Stimulated activated memory B cell treated with anti-CD40 and anti-IgM and Interleukin-4, amounts not matched to agents 10 μg/mL and 1 μg/mL and 100 μg/mL, for 72 hours (primary cell): ENCODE measurements at regions not wholly inside any gene's neighbourhood (a gene's known extent, or its start where the extent isn't known, plus 50 kb on each side); places are given as distances from the start of the nearest gene placed in this dataset.

Experiments
- ATAC-seq: fragments of 150-1000 bp; cut with Tn5 transposase; 2 replicates; pipeline ENCODE4 v1.10.0; 2021
- H3K27ac Mint-ChIP-seq: one replicate; pipeline ENCODE4 v1.8.0; 2022; ENCODE audit warnings: mild to moderate bottlenecking, mixed read lengths
- H3K27me3 Mint-ChIP-seq: one replicate; pipeline ENCODE4 v1.8.0; 2022; ENCODE audit warnings: mixed read lengths
- H3K36me3 Mint-ChIP-seq: one replicate; pipeline ENCODE4 v1.8.0; 2022; ENCODE audit warnings: mixed read lengths
- H3K4me1 Mint-ChIP-seq: one replicate; pipeline ENCODE4 v1.8.0; 2022; ENCODE audit warnings: mixed read lengths
- H3K4me3 Mint-ChIP-seq: one replicate; pipeline ENCODE4 v1.8.0; 2022; ENCODE audit warnings: mild to moderate bottlenecking, moderate library complexity, mixed read lengths
- H3K9me3 Mint-ChIP-seq: one replicate; pipeline ENCODE4 v1.8.0; 2022; ENCODE audit warnings: mixed read lengths

DNA sequence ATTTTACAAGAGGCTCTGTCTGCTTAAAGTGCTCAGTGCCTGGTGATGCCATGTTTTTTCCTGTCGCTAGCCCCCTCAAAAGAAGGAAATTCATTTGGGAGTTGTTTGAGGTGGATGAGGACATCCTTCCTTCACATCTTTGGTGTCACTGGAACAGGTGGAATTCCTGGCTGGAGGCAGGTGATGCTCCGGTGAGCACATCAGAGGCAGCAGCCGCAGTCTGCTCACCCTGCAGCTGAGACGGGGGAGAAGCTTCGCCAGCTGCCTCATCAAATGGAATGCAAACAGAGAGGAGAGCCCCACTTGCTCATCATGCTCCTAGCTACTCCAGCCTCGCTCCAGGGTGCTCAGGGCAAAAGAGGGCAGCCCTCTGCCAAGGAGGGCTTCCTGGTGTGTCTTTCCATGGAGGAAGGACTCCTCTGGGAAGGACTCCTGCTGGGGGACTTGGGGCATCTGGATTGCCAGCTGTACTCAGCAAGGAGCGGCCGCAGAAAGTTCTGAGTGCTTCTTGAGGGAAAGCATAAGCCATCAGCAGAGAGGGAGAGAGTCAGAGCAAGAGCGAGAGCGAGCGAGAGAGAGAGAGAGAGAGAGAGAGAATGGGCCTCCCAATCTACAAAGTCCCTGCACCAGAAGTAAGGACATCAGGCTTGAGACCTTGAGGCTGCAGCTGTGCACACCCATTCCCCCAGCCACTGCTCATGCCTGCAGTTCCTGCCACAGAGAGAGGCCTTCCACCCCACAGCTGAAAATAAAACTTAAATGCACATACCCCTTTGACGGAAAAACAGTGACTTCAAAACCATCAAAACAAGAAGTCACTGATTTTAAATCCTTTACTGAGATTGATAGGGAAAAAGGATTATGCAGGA is 74.3 kb upstream of the UBL3 start:
- no peak overlapping the region for H3K27ac Mint-ChIP-seq
- H3K36me3 Mint-ChIP-seq, result no peaks in the 10 kb centered on the region
- peaks cover 23% of the 10 kb centered on the region for H3K27me3 Mint-ChIP-seq
- no peak for ATAC-seq
- H3K9me3 Mint-ChIP-seq, result no peaks in the 10 kb centered on the region
- H3K4me1 Mint-ChIP-seq, result peaks cover 6% of the 10 kb centered on the region
- H3K4me3 Mint-ChIP-seq, result no peak overlapping the region

DNA sequence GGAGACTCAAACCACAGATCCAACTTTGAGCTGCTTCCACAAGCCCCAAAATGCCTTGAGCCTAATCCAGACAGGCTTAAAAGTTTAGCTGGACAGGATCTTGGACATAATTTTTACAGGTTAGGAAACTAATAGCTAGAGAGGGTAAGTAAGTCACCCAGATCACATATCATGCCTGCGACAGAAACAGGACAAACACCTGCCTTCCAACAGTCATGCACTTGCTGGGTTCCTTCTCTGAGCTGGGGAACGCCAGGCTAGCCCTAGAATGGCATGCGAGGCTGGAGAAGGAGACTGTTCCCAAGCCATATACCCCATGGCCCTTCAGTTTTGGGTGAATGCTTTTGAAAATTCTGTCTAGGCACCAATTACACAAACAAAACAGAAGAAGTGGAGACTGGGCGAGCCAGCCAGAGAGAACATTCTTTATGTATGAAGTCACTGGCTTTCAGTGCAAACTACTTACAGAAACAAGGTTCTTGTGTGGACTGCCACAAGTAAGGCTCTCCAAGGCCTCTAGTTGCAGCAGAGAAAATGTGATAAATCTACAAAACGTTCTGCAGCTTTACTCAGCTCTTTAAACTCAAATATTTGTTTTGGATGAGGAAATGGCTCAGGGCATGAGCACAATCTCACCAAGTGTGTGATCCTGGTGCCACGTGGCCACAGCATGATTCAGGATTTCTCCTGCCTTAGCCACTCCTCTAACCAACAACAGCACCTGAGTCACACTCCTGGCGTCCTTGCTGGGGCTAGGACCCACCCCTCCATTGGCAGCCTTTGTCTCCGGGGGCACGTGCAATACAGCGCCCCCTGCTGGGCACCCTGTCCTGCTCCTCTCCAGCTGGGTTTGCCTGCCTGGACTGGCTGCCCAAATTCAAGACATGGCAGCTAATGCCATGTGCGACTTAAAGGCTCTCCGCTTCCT is 73.4 kb upstream of the UBL3 start:
- no peak for ATAC-seq
- Mint-ChIP-seq H3K36me3 (no peaks in the 10 kb centered on the region), H3K27me3 (peaks cover 32% of the 10 kb centered on the region), H3K4me3 (no peak overlapping the region), H3K27ac (no peak overlapping the region), H3K4me1 (peaks cover 6% of the 10 kb centered on the region), H3K9me3 (no peaks in the 10 kb centered on the region)

GRCh38 chr13:29922896-29923295 is 72.5 kb upstream of the UBL3 start:
- peaks cover 40% of the 10 kb centered on the region for H3K27me3 Mint-ChIP-seq
- ATAC-seq, result no peak
- no peaks in the 10 kb centered on the region for H3K9me3 Mint-ChIP-seq
- H3K27ac Mint-ChIP-seq, result no peak overlapping the region
- no peak overlapping the region for H3K4me3 Mint-ChIP-seq
- H3K4me1 Mint-ChIP-seq, result peaks cover 6% of the 10 kb centered on the region
- H3K36me3 Mint-ChIP-seq, result no peaks in the 10 kb centered on the region

- no peaks in the 10 kb centered on the region for H3K36me3 Mint-ChIP-seq
- H3K4me1 Mint-ChIP-seq, result peaks cover 6% of the 10 kb centered on the region
- peaks cover 40% of the 10 kb centered on the region for H3K27me3 Mint-ChIP-seq
- no peak for ATAC-seq
- no peaks in the 10 kb centered on the region for H3K9me3 Mint-ChIP-seq
- H3K27ac Mint-ChIP-seq, result no peak overlapping the region
- no peak overlapping the region for H3K4me3 Mint-ChIP-seq
These were observed 71.9 kb upstream of the UBL3 start for GRCh38 chr13:29922281-29922821.

DNA sequence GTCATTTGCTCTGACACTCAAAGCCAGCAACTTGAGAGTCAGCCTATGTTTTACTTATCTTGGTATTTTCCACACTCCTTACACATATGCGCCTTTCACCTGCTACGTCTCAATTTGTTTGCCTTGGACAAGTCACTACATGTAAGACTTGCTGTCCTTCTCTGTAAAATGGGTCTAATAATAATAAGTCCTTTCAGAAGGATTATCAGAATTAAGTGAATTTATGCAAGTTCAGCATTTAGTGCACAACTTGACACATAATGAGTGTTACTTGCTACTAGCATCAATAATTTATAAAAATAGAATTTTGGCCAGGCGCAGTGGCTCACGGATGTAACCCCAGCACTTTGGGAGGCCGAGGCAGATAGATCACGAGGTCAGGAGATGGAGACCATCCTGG is 71.1 kb upstream of the UBL3 start:
- peaks cover 6% of the 10 kb centered on the region for H3K4me1 Mint-ChIP-seq
- H3K9me3 Mint-ChIP-seq, result no peaks in the 10 kb centered on the region
- no peak for ATAC-seq
- H3K4me3 Mint-ChIP-seq, result no peak overlapping the region
- no peaks in the 10 kb centered on the region for H3K36me3 Mint-ChIP-seq
- no peak overlapping the region for H3K27ac Mint-ChIP-seq
- peaks cover 40% of the 10 kb centered on the region for H3K27me3 Mint-ChIP-seq

- no peaks in the 10 kb centered on the region for H3K36me3 Mint-ChIP-seq
- H3K4me3 Mint-ChIP-seq, result no peak overlapping the region
- no peak for ATAC-seq
- no peak overlapping the region for H3K27ac Mint-ChIP-seq
- H3K4me1 Mint-ChIP-seq, result peaks cover 6% of the 10 kb centered on the region
- peaks cover 26% of the 10 kb centered on the region for H3K27me3 Mint-ChIP-seq
- H3K9me3 Mint-ChIP-seq, result peaks cover 3% of the 10 kb centered on the region
These were observed 69.7 kb upstream of the UBL3 start for GRCh38 chr13:29920025-29920643.

DNA sequence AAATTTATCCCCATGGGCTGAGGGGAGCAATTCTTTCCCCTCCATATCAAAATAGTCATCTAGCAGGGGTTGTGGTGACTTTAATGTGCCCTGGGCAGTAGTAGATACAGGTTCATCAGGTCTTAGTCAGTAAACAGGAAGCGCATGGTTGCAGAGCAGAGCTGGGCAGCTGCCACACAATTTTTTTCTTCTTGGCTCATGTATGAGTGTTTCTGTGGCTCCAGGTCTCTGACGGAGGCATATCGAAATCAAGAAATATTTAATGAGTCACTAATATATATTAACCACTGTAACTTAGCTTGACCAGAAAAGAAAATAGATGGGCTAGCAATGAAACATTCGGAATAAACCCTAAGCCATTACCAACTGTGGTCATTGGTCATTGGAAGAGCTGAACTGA is 68.4 kb upstream of the UBL3 start:
- peaks cover 3% of the 10 kb centered on the region for H3K9me3 Mint-ChIP-seq
- no peak overlapping the region for H3K4me3 Mint-ChIP-seq
- ATAC-seq, result no peak
- no peaks in the 10 kb centered on the region for H3K4me1 Mint-ChIP-seq
- H3K36me3 Mint-ChIP-seq, result no peaks in the 10 kb centered on the region
- no peak overlapping the region for H3K27ac Mint-ChIP-seq
- peaks cover 18% of the 10 kb centered on the region for H3K27me3 Mint-ChIP-seq

DNA sequence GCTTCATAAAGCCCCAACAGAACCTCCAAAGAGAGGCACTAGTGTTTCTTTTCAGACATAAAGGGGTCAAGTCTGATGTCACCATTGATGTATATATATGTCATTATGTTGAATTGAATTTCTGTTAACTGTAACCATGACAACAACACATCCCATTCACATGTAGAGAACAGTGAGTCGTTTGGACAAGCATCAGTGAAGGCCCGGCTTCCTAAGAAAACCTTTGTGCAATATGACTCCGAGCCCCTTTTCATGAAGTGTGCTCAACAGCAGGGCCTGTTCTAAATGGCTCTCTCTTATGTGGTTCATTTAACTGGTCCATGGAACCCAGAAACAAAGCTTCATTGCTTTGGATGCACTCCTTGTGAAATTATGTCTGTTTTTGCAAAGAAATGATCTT is 67.2 kb upstream of the UBL3 start:
- no peak overlapping the region for H3K4me3 Mint-ChIP-seq

GRCh38 chr13:29914581-29914980 is 64.2 kb upstream of the UBL3 start:
- Mint-ChIP-seq H3K4me1 (no peaks in the 10 kb centered on the region), H3K4me3 (no peak overlapping the region), H3K9me3 (peaks cover 3% of the 10 kb centered on the region), H3K27me3 (peaks cover 31% of the 10 kb centered on the region), H3K27ac (no peak overlapping the region), H3K36me3 (no peaks in the 10 kb centered on the region)
- ATAC-seq, result no peak

More for the DNA sequence above, 67.2 kb upstream of the UBL3 start:
- Mint-ChIP-seq H3K27ac (no peak overlapping the region), H3K36me3 (no peaks in the 10 kb centered on the region), H3K9me3 (peaks cover 3% of the 10 kb centered on the region), H3K4me1 (no peaks in the 10 kb centered on the region), H3K27me3 (peaks cover 18% of the 10 kb centered on the region)
- no peak for ATAC-seq

DNA sequence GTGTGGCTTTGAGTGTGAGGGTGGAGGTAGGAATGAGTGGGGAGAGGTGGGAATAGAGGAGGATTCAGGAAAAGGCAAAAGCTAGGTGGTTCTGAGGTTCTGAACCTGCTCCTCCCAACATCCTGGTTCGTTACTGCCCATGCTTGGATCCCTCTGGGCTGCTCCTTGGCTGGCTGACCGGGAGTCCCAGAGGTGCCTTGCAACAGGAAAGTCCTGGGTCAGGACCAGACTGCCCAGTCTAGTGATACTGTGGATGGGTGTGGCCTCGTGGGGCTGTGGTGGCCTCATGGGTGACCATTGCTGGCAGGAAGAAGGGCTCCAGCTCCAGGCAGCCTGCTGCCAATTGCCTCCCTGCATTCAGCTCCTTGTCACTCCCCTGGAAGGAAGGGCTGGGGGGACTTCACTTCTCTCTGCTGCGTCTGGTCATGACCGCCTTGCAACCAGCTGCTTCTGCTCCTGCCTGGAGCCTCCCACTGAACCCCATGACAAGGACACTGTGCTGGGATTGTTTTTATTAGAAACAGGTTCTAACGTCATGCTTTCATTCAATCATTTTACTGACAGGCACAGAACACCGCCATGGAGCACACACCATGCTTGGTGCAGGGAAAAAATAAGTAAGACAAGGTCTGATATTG is 61.5 kb upstream of the UBL3 start:
- H3K4me1 Mint-ChIP-seq, result no peaks in the 10 kb centered on the region
- H3K27ac Mint-ChIP-seq, result no peak overlapping the region

DNA sequence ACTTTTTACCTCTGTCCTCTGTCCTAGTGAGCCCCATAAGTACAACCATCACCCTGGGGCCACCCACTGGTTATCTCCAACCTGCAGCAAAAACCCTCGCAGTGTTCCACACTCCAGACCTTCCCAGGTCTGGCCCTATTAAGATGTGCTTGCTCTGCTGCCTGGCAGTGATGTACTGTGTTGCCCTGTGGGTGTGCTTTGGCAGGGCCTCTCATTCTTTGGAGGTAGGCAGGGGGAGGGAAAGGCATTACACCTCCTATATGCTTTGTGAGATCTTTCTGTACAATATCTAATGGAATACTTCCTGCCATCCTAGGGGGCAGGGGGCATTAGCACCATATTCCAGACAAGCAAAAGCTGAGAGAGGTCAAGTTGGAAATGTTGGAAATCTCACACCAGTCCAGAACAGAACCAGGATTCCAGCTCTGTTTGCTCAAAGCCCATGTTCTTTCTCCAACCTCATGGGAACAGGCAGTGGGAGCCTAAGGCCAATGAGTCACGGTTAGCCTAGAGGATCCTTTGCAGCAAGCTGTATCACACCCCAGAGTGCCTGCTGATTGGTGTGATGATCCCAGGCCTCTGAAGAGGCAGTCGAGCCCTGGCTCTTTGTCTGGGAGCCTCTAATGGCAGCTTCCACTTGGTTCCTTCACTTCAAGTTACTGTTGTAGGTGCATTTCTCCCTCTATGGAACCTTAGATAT is 59.7 kb upstream of the UBL3 start:
- Mint-ChIP-seq H3K27ac (no peak overlapping the region), H3K4me1 (no peaks in the 10 kb centered on the region), H3K9me3 (no peaks in the 10 kb centered on the region), H3K36me3 (no peaks in the 10 kb centered on the region), H3K27me3 (peaks cover 29% of the 10 kb centered on the region), H3K4me3 (no peak overlapping the region)
- ATAC-seq, result no peak

More for the DNA sequence above, 61.5 kb upstream of the UBL3 start:
- Mint-ChIP-seq H3K36me3 (no peaks in the 10 kb centered on the region), H3K27me3 (peaks cover 29% of the 10 kb centered on the region), H3K9me3 (peaks cover 3% of the 10 kb centered on the region), H3K4me3 (no peak overlapping the region)
- peak; percentile 25 for ATAC-seq

DNA sequence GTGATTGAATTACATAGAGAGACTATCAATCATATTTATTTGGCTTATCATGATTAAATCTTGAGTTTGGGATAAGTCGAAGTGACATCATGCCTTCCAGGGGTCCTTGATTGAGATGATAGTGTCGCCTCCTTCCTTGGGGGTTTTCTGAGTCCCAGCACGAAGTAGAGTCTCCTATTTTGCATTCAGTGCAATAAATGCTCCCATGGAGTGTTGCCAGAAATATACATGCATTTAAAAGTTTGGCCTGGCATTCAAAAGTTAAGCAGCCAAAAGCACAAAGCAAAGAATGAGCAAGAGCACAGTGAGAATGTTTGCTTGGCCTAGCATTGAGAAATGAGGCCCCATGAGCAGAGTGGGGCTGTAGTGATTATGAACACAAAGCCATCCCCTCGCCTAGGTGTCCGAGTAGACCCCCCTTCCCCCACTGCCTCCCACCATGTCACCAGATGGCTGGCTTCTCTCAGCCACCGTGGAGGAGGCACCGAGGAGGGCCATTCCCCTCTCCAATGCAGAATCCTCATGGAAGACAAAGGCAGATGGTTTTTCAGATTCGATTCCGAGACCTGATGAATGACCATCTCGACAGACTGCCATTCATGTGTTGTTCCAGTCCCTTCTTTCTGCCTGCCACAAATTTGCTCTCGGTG is 58.8 kb upstream of the UBL3 start:
- Mint-ChIP-seq H3K4me3 (no peak overlapping the region), H3K27ac (no peak overlapping the region)
- ATAC-seq, result no peak

GRCh38 chr13:29908416-29909080 is 58.1 kb upstream of the UBL3 start:
- Mint-ChIP-seq H3K36me3 (no peaks in the 10 kb centered on the region), H3K27me3 (peaks cover 29% of the 10 kb centered on the region), H3K27ac (no peak overlapping the region), H3K9me3 (no peaks in the 10 kb centered on the region), H3K4me1 (no peaks in the 10 kb centered on the region), H3K4me3 (no peak overlapping the region)
- no peak for ATAC-seq

More for the DNA sequence above, 58.8 kb upstream of the UBL3 start:
- Mint-ChIP-seq H3K27me3 (peaks cover 29% of the 10 kb centered on the region), H3K9me3 (no peaks in the 10 kb centered on the region), H3K4me1 (no peaks in the 10 kb centered on the region), H3K36me3 (no peaks in the 10 kb centered on the region)
